NCI-H2107 (cell line): ENCODE measurements at regions not wholly inside any gene's neighbourhood (a gene's known extent, or its start where the extent isn't known, plus 50 kb on each side); places are given as distances from the start of the nearest gene placed in this dataset.

Experiments used
- DNase-seq: peaks from one replicate; lab custom pipeline; 2025; lab: John Stamatoyannopoulos, UW

DNA sequence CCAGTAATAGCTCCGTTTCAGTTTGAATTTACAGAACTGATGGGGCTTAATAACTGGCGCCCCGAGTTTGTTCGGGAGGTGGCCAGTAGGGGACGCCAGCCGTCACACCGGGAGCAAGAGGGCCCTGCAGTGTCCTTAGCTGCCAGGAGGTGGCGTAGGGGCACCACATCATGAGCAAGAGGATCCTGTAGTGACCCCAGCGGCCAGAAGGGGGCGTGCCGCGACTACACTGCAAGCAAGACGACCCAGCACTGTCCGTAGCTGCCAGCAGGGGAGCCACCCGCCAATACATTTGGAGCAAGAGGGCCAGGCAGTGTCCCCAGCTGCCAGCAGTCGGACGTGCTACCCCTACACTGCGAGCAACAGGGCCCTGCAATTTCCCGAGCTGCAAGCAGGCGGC lies 663.7 kb upstream of the B3GAT1 start:
- DNase-seq = no peak

GRCh38 chr11:135074397-135074998 lies 662.5 kb upstream of the B3GAT1 start:
- DNase-seq = no peak

DNA sequence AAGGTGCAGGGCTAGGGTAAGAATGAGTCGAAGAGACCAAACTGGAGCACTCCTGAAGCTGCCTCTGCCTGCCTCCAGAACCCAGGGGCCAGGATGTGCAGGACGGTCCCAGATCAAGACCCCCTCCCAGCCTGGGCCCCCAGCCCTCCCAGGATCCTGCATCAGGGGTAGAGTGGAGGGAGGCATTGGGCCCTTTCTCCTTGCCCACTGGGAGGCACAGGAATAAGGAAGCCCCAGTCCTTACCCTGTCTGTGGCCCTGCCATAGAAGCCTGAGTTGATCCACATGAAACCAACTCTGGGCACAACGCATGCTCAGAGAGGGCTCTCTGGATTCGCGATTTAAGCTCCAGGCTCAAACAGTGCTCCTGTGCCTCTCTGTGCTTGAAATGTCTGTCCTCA lies 661.8 kb upstream of the B3GAT1 start:
- no peak for DNase-seq

GRCh38 chr11:135073381-135073780 lies 661.3 kb upstream of the B3GAT1 start:
- no peak for DNase-seq

DNA sequence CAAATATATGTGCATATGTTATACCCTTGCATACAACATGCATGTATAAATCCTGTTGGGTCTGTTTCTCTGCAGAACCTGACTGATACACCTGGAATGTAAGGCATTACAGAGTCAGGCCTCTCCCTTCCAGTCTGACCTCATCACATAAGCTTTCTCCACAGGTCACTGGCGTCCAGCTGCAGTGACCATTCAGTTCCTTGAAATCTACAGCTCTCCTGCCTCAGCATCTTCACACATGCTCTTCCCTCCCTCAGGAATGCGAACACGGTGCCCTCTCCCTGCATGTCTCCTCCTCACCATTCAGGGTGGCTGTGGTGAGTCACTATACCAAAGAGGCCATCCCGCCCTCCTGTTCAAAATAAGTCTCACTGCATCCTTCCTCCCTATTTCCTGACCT lies 657.8 kb upstream of the B3GAT1 start:
- no peak for DNase-seq

DNA sequence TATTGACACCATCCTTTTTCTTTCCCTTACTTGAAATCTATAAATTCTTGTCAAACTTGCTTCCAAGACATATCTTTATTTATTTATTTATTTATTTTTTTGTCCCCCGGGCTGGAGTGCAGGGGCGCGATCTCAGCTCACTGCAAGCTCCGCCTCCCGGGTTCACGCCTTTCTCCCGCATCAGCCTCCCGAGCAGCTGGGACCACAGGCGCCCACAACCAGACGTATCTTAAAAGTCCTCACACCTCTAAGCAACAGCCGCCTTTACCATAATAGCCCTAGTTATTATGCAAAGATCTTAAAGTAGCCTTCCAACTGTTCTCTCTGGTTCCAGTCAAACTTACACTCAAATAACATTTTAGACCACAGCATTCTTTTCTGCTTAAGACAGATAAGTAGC lies 657.0 kb upstream of the B3GAT1 start:
- no peak for DNase-seq

DNA sequence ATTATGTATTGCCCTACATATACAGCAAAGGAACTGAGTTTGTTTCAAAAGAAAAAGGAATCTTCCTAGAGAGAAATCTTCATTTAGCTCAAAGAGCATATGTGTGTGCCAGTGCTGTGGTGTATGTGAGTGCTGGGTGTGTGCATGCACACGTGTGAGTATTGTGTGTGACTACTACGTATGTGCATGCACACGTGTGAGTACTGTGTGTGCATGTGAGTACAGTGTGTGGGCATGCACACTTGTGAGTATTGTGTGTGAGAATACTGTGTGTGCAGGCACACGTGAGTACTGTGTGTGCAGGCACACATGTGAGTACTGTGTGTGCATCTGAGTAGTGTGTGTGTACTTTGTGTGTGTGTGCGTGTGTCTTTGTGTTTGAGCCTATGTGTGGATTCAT lies 651.0 kb upstream of the B3GAT1 start:
- no peak for DNase-seq

- DNase-seq = no peak
These were observed 649.1 kb upstream of the B3GAT1 start for GRCh38 chr11:135061166-135061565.

- DNase-seq = no peak
These were observed 634.9 kb upstream of the B3GAT1 start for GRCh38 chr11:135046986-135047385.

- no peak for DNase-seq
These were observed 634.5 kb upstream of the B3GAT1 start for GRCh38 chr11:135046556-135046955.

DNA sequence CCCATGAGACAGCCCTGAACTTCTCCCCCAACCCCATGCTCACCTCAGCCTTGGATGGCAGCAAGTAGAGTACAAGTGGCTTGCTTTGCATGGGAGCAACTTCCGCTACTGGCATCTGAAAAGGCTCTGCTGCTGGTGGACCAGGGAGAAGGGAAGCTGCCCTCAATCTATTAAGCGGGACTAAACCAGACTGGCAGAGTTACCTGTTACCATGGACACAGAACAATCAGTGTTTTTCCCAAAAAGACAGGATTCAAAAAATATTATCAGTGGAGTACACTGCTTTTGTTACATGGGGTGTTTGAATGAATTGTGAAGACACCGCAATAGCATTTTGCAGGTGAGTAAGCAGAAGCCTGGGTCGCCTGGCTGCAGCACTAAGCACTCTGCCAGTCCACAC lies 631.4 kb upstream of the B3GAT1 start:
- DNase-seq = no peak

GRCh38 chr11:135037828-135038227 lies 625.8 kb upstream of the B3GAT1 start:
- DNase-seq = no peak

- DNase-seq = no peak
These were observed 624.7 kb upstream of the B3GAT1 start for GRCh38 chr11:135036488-135037297.

DNA sequence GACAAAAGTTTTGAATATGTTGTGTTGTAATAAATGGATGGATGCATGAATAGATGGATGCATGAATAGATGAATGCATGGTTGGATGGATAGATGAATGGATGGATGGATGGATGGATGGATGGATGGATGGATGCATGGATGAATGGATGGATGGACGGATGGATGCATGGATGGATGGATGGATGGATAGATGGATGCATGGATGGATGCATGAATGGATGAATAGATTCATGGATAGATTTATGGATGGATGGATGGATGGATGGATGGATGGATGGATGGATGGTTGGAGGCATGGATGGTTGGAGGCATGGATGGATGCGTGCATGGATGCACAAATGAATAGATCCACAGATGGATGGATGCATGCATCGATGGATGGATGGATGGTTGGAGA lies 623.2 kb upstream of the B3GAT1 start:
- DNase-seq = no peak

GRCh38 chr11:135033540-135033939 lies 621.5 kb upstream of the B3GAT1 start:
- DNase-seq = no peak

GRCh38 chr11:135031205-135031989 lies 619.4 kb upstream of the B3GAT1 start:
- DNase-seq = no peak

DNA sequence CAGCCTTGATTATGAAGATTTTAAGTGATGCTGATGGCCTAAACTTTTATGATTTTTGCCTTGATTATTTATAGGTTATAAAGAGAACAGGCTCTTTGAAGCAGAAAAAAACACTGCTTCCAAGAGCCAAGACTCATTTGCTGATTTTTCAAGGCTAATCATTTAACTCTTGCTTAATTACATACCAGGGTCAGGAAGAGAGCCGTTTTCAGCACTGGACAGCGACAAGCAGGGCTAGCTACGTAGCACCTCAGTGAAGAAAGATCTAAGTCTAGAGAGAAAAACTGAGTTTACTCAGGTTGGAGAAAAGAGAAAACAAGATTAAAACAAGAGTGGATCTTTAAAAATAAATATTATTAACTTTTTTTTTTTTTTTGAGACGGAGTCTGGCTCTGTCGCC lies 615.4 kb upstream of the B3GAT1 start:
- DNase-seq = no peak

GRCh38 chr11:135023499-135023898 lies 611.5 kb upstream of the B3GAT1 start:
- no peak for DNase-seq

GRCh38 chr11:135022454-135022853 lies 610.4 kb upstream of the B3GAT1 start:
- DNase-seq = no peak

DNA sequence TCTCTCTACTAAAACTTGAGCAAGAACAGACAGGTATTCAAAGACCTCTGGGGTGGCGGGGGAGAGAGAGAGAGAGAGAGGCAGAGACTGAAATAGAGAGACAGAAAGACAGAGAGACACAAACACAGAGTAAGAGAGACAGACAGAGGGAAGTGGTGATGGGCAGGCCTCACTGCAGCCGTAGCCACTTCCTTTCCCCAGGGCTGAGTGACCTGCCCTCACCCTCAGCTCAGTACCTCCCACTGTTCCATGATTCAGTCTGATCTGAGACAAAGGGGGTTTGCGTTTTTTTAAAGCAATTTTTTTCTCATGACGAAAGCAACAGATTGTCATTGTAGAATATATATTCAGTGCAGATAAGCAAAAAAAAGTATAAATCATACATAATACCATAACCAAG lies 607.9 kb upstream of the B3GAT1 start:
- DNase-seq = no peak

DNA sequence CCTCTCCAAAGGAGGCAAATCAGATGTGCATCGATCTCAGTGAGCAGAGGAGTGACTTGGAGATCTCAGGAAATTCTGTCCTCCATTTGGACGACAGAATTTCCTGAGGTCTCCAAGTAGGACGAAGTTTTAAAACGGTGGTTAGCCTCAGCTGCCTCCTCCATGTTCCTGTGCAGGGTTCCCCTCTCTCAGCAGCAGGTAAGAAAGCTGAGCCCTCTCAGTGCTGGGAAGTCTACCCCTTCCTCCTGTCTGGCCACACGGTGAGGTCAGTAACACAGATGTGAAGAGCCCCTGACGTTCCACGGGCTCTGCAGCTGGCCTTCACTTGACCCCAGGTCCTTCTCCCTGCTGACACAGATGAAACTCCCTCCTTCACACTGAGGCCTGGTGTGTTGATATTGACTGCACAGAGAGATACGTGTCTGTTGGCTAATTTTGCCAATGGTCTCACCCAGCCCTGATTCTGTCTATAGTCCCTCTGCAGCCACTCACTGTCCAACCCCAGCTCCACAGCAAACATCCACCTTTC lies 607.4 kb upstream of the B3GAT1 start:
- no peak for DNase-seq

GRCh38 chr11:135017296-135017695 lies 605.3 kb upstream of the B3GAT1 start:
- DNase-seq = no peak

DNA sequence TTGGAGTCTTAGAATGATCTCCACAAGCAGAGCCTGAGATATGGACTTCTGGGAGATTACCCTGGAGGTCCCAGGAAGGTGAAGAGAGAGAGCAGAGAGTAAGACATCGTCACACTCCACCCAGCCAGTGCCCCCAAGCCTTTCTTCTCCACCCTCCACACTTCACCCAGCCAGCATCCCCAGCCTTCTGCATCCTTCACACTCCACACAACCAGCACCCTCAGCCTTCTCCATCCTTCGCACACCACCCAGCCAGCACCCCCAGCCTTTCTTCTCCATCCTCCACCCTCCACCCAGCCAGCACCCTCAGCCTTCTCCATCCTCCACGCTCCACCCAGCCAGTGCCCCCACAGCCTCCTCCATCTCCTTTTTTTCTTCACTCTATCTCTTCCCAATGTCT lies 603.9 kb upstream of the B3GAT1 start:
- no peak for DNase-seq
